Endodermal cell (in vitro differentiated cells): ENCODE measurements at regions not wholly inside any gene's neighbourhood (a gene's known extent, or its start where the extent isn't known, plus 50 kb on each side); places are given as distances from the start of the nearest gene placed in this dataset.
A peak's percentile ranks its signal among the peaks of the same experiment; 100 is the strongest.

ENCODE experiments used
- DNase-seq: peaks from one replicate; pipeline ENCODE4 v3.0.0-alpha.2; 2017
- H3K27ac ChIP-seq: 2 replicates; pipeline ENCODE4 v1.5.1; 2013; ENCODE audit warnings: mild to moderate bottlenecking, low read depth, low read length, moderate library complexity
- H3K27me3 ChIP-seq: 2 replicates; pipeline ENCODE4 v1.6.1; 2013; ENCODE audit warnings: mild to moderate bottlenecking, low read length, moderate library complexity; ENCODE audit not compliant: insufficient read depth, control insufficient read depth, poor library complexity, severe bottlenecking
- H3K36me3 ChIP-seq: 2 replicates; pipeline ENCODE4 v1.7.0; 2013; ENCODE audit warnings: mild to moderate bottlenecking, low read length, moderate library complexity; ENCODE audit not compliant: control insufficient read depth, insufficient read depth
- H3K4me1 ChIP-seq: one replicate; pipeline ENCODE4 v1.7.0; 2013; ENCODE audit warnings: low read length; ENCODE audit not compliant: control insufficient read depth, insufficient read depth
- H3K4me3 ChIP-seq: 2 replicates; pipeline ENCODE4 v1.5.1; 2013; ENCODE audit warnings: mild to moderate bottlenecking, low read length, moderate library complexity
- H3K9ac ChIP-seq: 2 replicates; pipeline ENCODE4 v1.6.1; 2013; ENCODE audit warnings: mild to moderate bottlenecking, low read length, moderate library complexity; ENCODE audit not compliant: poor library complexity, severe bottlenecking; ENCODE audit errors: extremely low read depth
- H3K9me3 ChIP-seq: 2 replicates; pipeline ENCODE4 v1.6.1; 2013; ENCODE audit warnings: mild to moderate bottlenecking, low read length, moderate library complexity; ENCODE audit not compliant: control insufficient read depth
- H3K27ac Mint-ChIP-seq: 2 replicates; pipeline ENCODE4 v1.8.0; 2020; ENCODE audit warnings: mixed read lengths
- H3K27me3 Mint-ChIP-seq: 2 replicates; pipeline ENCODE4 v1.8.0; 2021; ENCODE audit warnings: mild to moderate bottlenecking, mixed read lengths; ENCODE audit not compliant: insufficient read depth
- H3K36me3 Mint-ChIP-seq: 2 replicates; pipeline ENCODE4 v1.8.0; 2020; ENCODE audit warnings: low read depth, mixed read lengths
- H3K4me1 Mint-ChIP-seq: 2 replicates; pipeline ENCODE4 v1.8.0; 2020; ENCODE audit warnings: mixed read lengths
- H3K4me3 Mint-ChIP-seq: 2 replicates; pipeline ENCODE4 v1.8.0; 2020; ENCODE audit warnings: mild to moderate bottlenecking, moderate library complexity, mixed read lengths
- H3K9me3 Mint-ChIP-seq: 2 replicates; pipeline ENCODE4 v1.8.0; 2020; ENCODE audit warnings: mild to moderate bottlenecking, mixed read lengths
- CTCF ChIP-seq: fragments of 200-600 bp; sonication (generic); conservative IDR thresholded peaks from 2 replicates; pipeline ENCODE4 v1.5.0; 2021; ENCODE audit warnings: antibody characterized with exemption, mild to moderate bottlenecking
- WGBS, 2 experiments: methylation state at CpG; one replicate each; pipeline versions ENCODE4 v1.1.5 to v1.1.7; 2013; ENCODE audit warnings: missing lambda C conversion rate in 2 of 2, mixed read lengths in 1 of 2; ENCODE audit not compliant: insufficient coverage in 1 of 2, insufficient read length in 1 of 2; 5-methylcytosine and 5-hydroxymethylcytosine counted together

GRCh38 chr6:125693480-125693879 is 56.0 kb upstream of the HEY2 start:
- Histone ChIP-seq H3K9ac (no peak overlapping the region), H3K9me3 (peaks cover 42% of the 10 kb centered on the region), H3K27ac (no peak overlapping the region), H3K27me3 (no peaks in the 10 kb centered on the region), H3K36me3 (no peaks in the 10 kb centered on the region), H3K4me1 (no peaks in the 10 kb centered on the region), H3K4me3 (peak overlapping the region; percentile 54)
- Mint-ChIP-seq H3K27me3 (no peaks in the 10 kb centered on the region), H3K4me3 (no peak overlapping the region), H3K36me3 (peaks cover 69% of the 10 kb centered on the region), H3K27ac (peak overlapping the region; percentile 6), H3K4me1 (peaks cover 7% of the 10 kb centered on the region), H3K9me3 (peaks cover 75% of the 10 kb centered on the region)
- TF ChIP-seq CTCF: no peak
- 58% methylated on average over 1 of the region's 1 CpG; no CpG with 5 or more reads in 1 of the 2 experiments for WGBS, 2 experiments
- no peak for DNase-seq

GRCh38 chr6:125699591-125699990 is 49.8 kb upstream of the HEY2 start:
- no peaks in the 10 kb centered on the region for H3K27me3 Mint-ChIP-seq
- peaks cover 19% of the 10 kb centered on the region for H3K9me3 Mint-ChIP-seq
- no peak overlapping the region for H3K27ac Mint-ChIP-seq
- Histone ChIP-seq H3K27ac (no peak overlapping the region), H3K9ac (no peak overlapping the region), H3K27me3 (no peaks in the 10 kb centered on the region), H3K4me3 (no peak overlapping the region), H3K9me3 (peaks cover 10% of the 10 kb centered on the region), H3K4me1 (peaks cover 15% of the 10 kb centered on the region), H3K36me3 (no peaks in the 10 kb centered on the region)
- whole genome bisulfite sequencing, 2 experiments: 83 to 95% methylated on average over 1 to 4 of the region's 4 CpGs
- H3K4me1 Mint-ChIP-seq: peaks cover 39% of the 10 kb centered on the region
- TF ChIP-seq CTCF: no peak
- DNase-seq: no peak
- peaks cover 21% of the 10 kb centered on the region for H3K36me3 Mint-ChIP-seq
- no peak overlapping the region for H3K4me3 Mint-ChIP-seq
